DMS153 treated with DMSO at 0.1 percent for 48 hours (cell line): ENCODE measurements at regions not wholly inside any gene's neighbourhood (a gene's known extent, or its start where the extent isn't known, plus 50 kb on each side); places are given as distances from the start of the nearest gene placed in this dataset.

Experiments
- DNase-seq: peaks from one replicate; lab custom pipeline; 2025; ENCODE audit not compliant: unreplicated experiment; lab: John Stamatoyannopoulos, UW

GRCh38 chr13:24006520-24007248, 109.4 kb upstream of the C1QTNF9B start:
- no peak for DNase-seq

DNA sequence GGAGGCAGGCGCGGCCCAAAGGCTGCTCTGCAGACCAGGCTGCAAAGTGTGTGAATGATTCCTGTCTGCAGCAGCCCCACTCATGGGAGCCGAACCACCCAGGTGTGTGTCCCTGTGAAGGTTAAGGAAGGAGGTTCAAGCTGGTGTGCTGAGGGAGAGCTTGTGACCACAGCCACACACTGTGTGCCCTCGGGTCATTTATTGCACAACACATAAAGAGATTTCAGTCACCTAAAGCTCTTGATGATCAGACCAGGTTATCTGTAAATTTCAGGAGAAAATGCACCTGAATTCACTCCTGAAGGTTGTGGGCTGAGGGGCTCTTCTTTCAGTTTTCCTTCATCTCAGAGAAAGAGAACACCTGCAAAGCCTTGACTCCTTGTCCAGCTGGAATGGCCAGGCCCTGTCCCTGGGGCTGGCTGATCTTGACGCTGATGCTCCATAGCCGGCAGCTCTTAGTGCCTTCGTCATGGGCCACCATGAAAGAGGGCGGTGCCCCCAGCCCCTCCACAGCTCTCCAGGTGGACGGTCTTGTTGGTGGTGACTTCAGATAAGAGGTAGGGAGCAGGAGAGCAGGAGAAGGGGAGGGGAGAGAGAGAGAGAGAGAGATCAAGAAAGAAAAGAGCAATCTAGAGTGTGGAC, 110.8 kb upstream of the C1QTNF9B start:
- no peak for DNase-seq

DNA sequence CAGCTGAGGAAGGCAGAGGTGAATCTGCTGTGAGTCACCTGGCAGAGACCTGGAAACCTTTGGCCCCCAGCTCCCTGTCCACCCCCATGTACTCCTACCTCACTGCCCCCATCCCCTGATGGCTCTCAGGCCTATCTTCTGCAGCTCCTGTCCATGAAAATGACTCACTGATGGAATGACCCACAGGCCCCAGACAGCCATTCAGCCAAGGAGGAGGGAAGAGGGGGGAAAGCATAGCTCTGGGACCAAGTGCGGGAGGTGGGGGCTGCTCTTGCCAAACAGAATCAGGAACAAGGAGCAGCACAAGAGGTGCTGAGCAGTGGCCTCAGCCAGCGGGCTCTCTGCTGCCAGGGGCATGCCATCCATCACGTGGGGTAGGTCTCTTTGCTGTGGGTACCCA, 111.4 kb upstream of the C1QTNF9B start:
- no peak for DNase-seq

DNA sequence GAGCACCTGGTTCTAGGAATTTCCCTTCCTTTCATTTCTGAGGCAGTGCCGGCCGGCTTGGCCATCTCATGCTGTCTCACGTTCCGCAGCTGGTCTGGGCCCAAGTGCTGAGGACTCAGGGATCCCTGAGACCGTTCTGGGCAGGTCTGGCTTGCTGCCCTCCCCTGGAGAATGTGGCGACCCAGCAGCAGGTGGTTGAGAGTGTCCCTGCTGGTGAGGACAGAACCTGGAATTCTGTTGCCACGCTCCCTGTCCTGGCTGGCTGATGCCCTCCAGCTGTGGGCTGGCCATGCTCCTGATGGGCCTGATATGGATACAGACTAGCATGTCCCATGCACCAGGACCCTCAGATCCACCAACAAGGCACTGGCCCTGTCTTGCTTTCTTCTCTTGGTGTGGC, 114.0 kb upstream of the C1QTNF9B start:
- no peak for DNase-seq

GRCh38 chr13:24012648-24013047, 115.3 kb upstream of the C1QTNF9B start:
- no peak for DNase-seq

DNA sequence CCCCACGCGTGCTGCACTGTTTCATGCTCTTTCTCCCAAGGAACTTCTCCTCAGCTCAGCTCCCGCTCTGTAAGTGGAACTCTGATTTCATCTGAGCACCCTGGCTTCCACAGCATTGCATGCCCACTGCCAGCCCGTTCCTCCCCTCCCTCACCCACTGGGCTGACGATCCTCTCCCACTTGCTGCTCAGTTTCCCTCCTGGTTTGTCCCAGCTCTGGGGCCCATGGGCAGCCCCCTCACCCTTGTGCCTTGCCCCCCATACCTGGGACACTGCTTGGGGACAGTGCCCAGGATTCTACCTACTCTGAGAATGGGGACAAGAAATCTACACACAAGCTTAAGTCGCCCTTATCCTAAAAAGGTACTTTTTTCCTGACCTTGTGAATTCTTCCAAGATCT, 115.9 kb upstream of the C1QTNF9B start:
- no peak for DNase-seq

- DNase-seq, result no peak
Measured at GRCh38 chr13:24016046-24016445, 118.7 kb upstream of the C1QTNF9B start.

DNA sequence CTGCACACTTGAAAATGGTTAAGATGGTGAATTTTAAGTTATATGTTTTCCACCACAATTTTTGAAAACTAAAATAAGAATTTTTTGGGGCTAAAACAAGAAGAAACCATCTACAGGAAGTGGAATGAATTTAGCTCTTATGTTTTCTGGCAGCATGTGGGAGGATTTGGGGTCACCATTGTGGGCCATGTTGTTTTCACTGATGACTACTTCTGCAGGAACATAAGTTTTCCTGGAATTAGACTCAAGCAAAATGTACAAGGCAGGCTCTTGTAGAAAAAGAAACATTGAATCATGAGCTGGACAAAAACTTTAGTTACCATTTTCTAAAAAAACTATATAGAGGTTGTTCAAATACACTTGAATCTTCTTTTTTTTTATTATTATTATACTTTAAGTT, 125.3 kb upstream of the C1QTNF9B start:
- DNase-seq, result no peak

GRCh38 chr13:24023073-24023472, 125.8 kb upstream of the C1QTNF9B start:
- DNase-seq, result no peak

GRCh38 chr13:24027494-24027893, 130.2 kb upstream of the C1QTNF9B start:
- DNase-seq, result no peak

- no peak for DNase-seq
Measured at GRCh38 chr13:24032252-24032651, 128.3 kb upstream of the SPATA13 start.

DNA sequence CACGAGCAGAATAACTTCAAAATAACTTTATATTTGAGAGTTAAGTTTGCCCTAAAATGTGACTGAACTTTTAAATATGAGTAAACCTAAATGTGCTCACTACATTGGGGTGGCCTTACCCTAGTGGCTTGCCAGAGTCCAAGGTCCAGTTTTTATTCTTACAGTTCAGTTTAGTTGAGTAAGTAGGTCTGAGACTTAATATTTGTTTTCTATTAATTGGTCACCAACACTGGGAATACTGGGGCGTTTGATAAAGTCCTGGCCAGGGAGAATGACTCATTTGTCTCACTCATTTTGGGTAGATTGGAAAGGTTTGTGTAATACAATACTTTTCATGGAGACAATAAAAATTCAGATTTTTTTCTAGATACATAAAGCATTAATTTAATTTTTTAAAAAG, 127.8 kb upstream of the SPATA13 start:
- DNase-seq, result no peak

DNA sequence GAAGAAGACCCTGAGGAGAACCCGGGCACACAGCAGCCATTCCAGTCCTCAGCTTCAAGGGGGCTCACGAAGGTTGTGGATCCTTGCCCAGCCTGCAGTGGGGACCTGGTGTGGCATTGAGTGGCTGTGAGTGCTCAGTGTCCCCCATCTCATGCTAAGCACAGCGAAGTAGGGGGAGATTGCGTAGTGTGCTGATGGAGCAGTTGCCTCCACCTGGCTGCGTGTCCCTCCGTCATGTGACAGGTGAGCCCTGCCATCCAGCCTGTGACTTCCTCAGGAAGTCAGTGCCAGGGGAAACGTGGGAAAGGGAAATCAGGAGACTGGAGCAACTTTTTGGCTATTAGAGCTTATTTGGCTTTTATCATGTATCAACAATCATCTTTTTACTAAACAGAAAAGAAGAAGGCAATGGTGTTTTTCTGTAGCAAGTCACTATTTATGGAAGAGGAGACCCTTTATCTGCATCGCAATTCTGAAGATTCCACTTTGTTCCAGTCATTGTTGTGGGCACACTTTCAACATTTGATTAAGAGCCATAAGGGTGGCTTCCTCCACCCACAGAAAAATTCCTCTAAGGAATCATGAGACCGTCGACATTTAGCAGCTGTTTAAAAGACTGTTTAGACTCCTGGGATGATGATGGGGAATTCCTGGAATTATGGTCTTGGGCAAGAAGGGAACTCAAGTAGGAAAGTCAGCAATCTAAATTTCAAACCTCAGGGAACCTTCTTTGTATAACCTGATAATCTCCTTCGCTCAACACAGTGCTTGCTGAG, 126.8 kb upstream of the SPATA13 start:
- no peak for DNase-seq

DNA sequence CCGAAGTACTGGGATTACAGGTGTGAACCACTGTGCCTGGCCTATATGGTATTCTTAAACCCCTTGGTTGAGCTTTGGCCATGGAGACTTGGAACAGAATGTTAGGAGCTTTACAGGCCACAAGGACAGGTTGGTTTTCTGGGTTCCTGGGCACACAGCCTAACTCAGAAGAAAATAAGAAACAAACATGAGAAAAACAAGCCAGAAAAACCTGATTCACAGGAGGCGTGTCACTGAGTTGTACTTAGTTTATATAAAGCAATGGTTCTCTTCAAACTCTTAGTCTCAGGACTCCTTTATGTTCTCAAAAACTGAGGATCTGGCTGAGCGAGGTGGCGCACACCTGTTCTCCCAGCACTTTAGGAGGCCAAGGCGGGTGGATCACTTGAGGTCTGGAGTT, 125.1 kb upstream of the SPATA13 start:
- no peak for DNase-seq

- DNase-seq, result no peak
Measured at GRCh38 chr13:24036115-24036514, 124.4 kb upstream of the SPATA13 start.

- no peak for DNase-seq
Measured at GRCh38 chr13:24038405-24038804, 122.1 kb upstream of the SPATA13 start.

DNA sequence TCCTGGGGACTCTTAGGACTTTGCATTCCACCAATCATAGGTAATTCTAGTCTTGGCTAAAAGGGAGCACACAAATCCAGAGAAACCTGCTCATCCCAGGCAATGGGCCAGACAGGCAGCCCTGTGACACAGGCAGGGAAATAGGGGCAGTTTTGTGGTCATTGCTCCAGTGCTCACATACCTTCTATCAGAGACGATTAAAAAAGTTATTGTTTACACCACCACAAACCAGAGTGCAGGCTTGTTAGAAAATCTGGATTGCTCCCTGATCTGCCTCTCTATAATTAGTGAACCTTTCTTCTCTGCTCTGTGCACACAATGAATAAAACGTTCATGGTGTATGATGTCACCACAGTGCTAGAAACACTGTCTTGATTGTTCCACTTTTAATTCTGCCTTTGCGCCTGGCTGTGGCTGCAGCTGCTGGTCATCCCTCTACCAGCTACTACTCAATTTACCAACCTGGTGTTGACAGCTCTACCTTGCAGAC, 121.6 kb upstream of the SPATA13 start:
- DNase-seq, result no peak

- no peak for DNase-seq
Measured at GRCh38 chr13:24039621-24040475, 120.7 kb upstream of the SPATA13 start.

- no peak for DNase-seq
Measured at GRCh38 chr13:24040835-24041234, 119.7 kb upstream of the SPATA13 start.

- DNase-seq, result no peak
Measured at GRCh38 chr13:24041651-24042225, 118.8 kb upstream of the SPATA13 start.
